CD14-positive monocyte (primary cell): ENCODE measurements at regions not wholly inside any gene's neighbourhood (a gene's known extent, or its start where the extent isn't known, plus 50 kb on each side); places are given as distances from the start of the nearest gene placed in this dataset.
A peak's percentile ranks its signal among the peaks of the same experiment; 100 is the strongest.

ENCODE experiments used
- DNase-seq, 3 donors: peaks; one replicate each; pipeline ENCODE4 v3.0.0-alpha.2; 2011 to 2022
- H2AFZ ChIP-seq: 2 replicates; pipeline ENCODE4 v1.6.0; 2012; ENCODE audit warnings: mild to moderate bottlenecking, low read depth, low read length, inconsistent platforms; ENCODE audit not compliant: insufficient read depth, poor library complexity, severe bottlenecking
- H3K27ac ChIP-seq, 2 donors: 1 replicate in 1 of 2; 2 replicates in 1 of 2; pipeline ENCODE4 v1.5.1; 2012 to 2013; ENCODE audit warnings: low read length in 2 of 2, control low read depth in 1 of 2, inconsistent platforms in 1 of 2, low read depth in 1 of 2, mild to moderate bottlenecking in 1 of 2
- H3K27me3 ChIP-seq, 2 donors: one replicate each; pipeline versions ENCODE4 v1.6.0 to v1.6.1; 2011 to 2013; ENCODE audit warnings: low read length in 2 of 2; ENCODE audit not compliant: control insufficient read depth in 2 of 2, insufficient read depth in 2 of 2
- H3K36me3 ChIP-seq, 2 donors: replicated peaks in 1 of 2; 1 replicate in 1 of 2; 2 replicates in 1 of 2; pipeline versions ENCODE4 v1.5.1 to v1.6.1; 2012 to 2013; ENCODE audit warnings: low read length in 2 of 2, control low read depth in 1 of 2, inconsistent platforms in 1 of 2, mild to moderate bottlenecking in 1 of 2; ENCODE audit not compliant: insufficient read depth in 2 of 2, control insufficient read depth in 1 of 2
- H3K4me1 ChIP-seq, 2 donors: 1 replicate in 1 of 2; 2 replicates in 1 of 2; pipeline versions ENCODE4 v1.5.1 to v1.6.1; 2012 to 2013; ENCODE audit warnings: low read length in 2 of 2, control low read depth in 1 of 2, inconsistent platforms in 1 of 2, mild to moderate bottlenecking in 1 of 2, moderate library complexity in 1 of 2; ENCODE audit not compliant: insufficient read depth in 2 of 2, control insufficient read depth in 1 of 2
- H3K4me2 ChIP-seq: replicated peaks from 2 replicates; pipeline ENCODE3; 2012; ENCODE audit warnings: low read length, moderate library complexity, mild to moderate bottlenecking; ENCODE audit not compliant: poor library complexity, severe bottlenecking; ENCODE audit errors: extremely low read depth
- H3K4me3 ChIP-seq, 3 experiments: fragments of 200-600 bp in 1 of 3; sonication (generic) in 1 of 3; replicated peaks in 1 of 3; 1 replicate in 2 of 3; 2 replicates in 1 of 3; pipeline ENCODE4 v1.5.1; 2011 to 2013; ENCODE audit warnings: low read length in 3 of 3, mild to moderate bottlenecking in 3 of 3, control low read depth in 2 of 3, low read depth in 2 of 3, inconsistent platforms in 1 of 3, moderate library complexity in 1 of 3
- H3K79me2 ChIP-seq: 2 replicates; pipeline ENCODE4 v1.6.0; 2012; ENCODE audit warnings: mild to moderate bottlenecking, control low read depth, inconsistent platforms, low read length, moderate library complexity; ENCODE audit not compliant: insufficient read depth
- H3K9ac ChIP-seq: 2 replicates; pipeline ENCODE4 v1.6.0; 2017; ENCODE audit warnings: low read length, mild to moderate bottlenecking; ENCODE audit not compliant: insufficient read depth, poor library complexity, severe bottlenecking
- H3K9me3 ChIP-seq, 2 donors: replicated peaks in 1 of 2; 1 replicate in 1 of 2; 2 replicates in 1 of 2; pipeline versions ENCODE4 v1.5.1 to v1.6.1; 2012 to 2013; ENCODE audit warnings: low read length in 2 of 2, control low read depth in 1 of 2; ENCODE audit not compliant: control insufficient read depth in 1 of 2, insufficient read depth in 1 of 2
- H4K20me1 ChIP-seq: 2 replicates; pipeline ENCODE4 v1.6.0; 2012; ENCODE audit warnings: mild to moderate bottlenecking, low read length, control low read depth, moderate library complexity; ENCODE audit not compliant: insufficient read depth
- H3K27ac Mint-ChIP-seq, 7 donors: one replicate each; pipeline ENCODE4 v1.8.0; 2020; ENCODE audit warnings: mild to moderate bottlenecking in 7 of 7, mixed read lengths in 7 of 7, moderate library complexity in 6 of 7, inconsistent platforms in 2 of 7
- H3K27me3 Mint-ChIP-seq, 3 donors: one replicate each; pipeline ENCODE4 v1.8.0; 2021 to 2022; ENCODE audit warnings: low read depth in 3 of 3, mild to moderate bottlenecking in 3 of 3, mixed read lengths in 3 of 3, moderate library complexity in 3 of 3, inconsistent platforms in 1 of 3
- H3K36me3 Mint-ChIP-seq, 2 donors: one replicate each; pipeline ENCODE4 v1.8.0; 2020; ENCODE audit warnings: mixed read lengths in 2 of 2, inconsistent platforms in 1 of 2, mild to moderate bottlenecking in 1 of 2
- H3K4me1 Mint-ChIP-seq: one replicate; pipeline ENCODE4 v1.8.0; 2020; ENCODE audit warnings: mild to moderate bottlenecking, mixed read lengths
- H3K4me3 Mint-ChIP-seq, 2 donors: one replicate each; pipeline ENCODE4 v1.8.0; 2020; ENCODE audit warnings: mild to moderate bottlenecking in 2 of 2, mixed read lengths in 2 of 2, moderate library complexity in 1 of 2
- H3K9me3 Mint-ChIP-seq, 7 donors: one replicate each; pipeline ENCODE4 v1.8.0; 2020 to 2022; ENCODE audit warnings: mixed read lengths in 7 of 7, mild to moderate bottlenecking in 6 of 7, moderate library complexity in 6 of 7, inconsistent platforms in 2 of 7
- CTCF ChIP-seq: fragments of 200-600 bp; IDR thresholded peaks from one replicate; pipeline ENCODE4 v1.8.0; 2022; ENCODE audit warnings: antibody characterized with exemption, mild to moderate bottlenecking
- WGBS: methylation state at CpG from one replicate; pipeline ENCODE4 v1.1.5; 2013; ENCODE audit warnings: missing lambda C conversion rate; ENCODE audit not compliant: insufficient coverage; 5-methylcytosine and 5-hydroxymethylcytosine counted together
- intact Hi-C, 2 donors: fragments of 100-400 bp; cut with micrococcal nuclease; formaldehyde crosslinking; loops; one replicate each; pipeline versions ENCODE4 v1.15.0 to v1.15.1; 2023

- Mint-ChIP-seq H3K9me3 (peaks cover 0 to 2% (median 0%) of the 10 kb centered on the region in 7 donors), H3K36me3 (no peaks in the 10 kb centered on the region), H3K27me3 (peaks cover 1 to 5% (median 3%) of the 10 kb centered on the region in 3 donors), H3K4me1 (peaks cover 7% of the 10 kb centered on the region), H3K4me3 (no peak overlapping the region), H3K27ac (no peak overlapping the region)
- H3K79me2 ChIP-seq, result no peaks in the 10 kb centered on the region
- H3K4me3 ChIP-seq, result no peak overlapping the region
- intact Hi-C loops, result no loop called here
- peaks cover 0 to 2% of the 10 kb centered on the region in 2 donors for H3K4me1 ChIP-seq
- H3K4me2 ChIP-seq, result no peak overlapping the region
- no peak overlapping the region for H2AFZ ChIP-seq
- WGBS, result 98% methylated on average over 7 of the region's 8 CpGs
- no peak overlapping the region for H3K9ac ChIP-seq
- H3K27ac ChIP-seq, result no peak overlapping the region
- H4K20me1 ChIP-seq, result no peaks in the 10 kb centered on the region
- DNase-seq, result no peak
- no peaks in the 10 kb centered on the region for H3K36me3 ChIP-seq
- no peak for TF ChIP-seq CTCF
- H3K9me3 ChIP-seq, result no peaks in the 10 kb centered on the region
- no peaks in the 10 kb centered on the region for H3K27me3 ChIP-seq
These were observed 67.3 kb upstream of the E2F3 start for GRCh38 chr6:20334334-20334733.

GRCh38 chr6:20334962-20335361, 66.7 kb upstream of the E2F3 start:
- H4K20me1 ChIP-seq, result no peaks in the 10 kb centered on the region
- no peak overlapping the region for H3K27ac Mint-ChIP-seq
- no peak overlapping the region for H3K4me2 ChIP-seq
- WGBS, result 100% methylated on average over 1 of the region's 1 CpG
- H3K36me3 Mint-ChIP-seq, result no peaks in the 10 kb centered on the region
- H3K4me3 Mint-ChIP-seq, result no peak overlapping the region
- H3K36me3 ChIP-seq, result no peaks in the 10 kb centered on the region
- H3K9ac ChIP-seq, result no peak overlapping the region
- no peak for TF ChIP-seq CTCF
- H3K4me1 Mint-ChIP-seq, result peaks cover 7% of the 10 kb centered on the region
- no peaks in the 10 kb centered on the region for H3K27me3 ChIP-seq
- no peak overlapping the region for H3K4me3 ChIP-seq
- no peaks in the 10 kb centered on the region for H3K9me3 ChIP-seq
- H3K27me3 Mint-ChIP-seq, result peaks cover 1 to 5% (median 3%) of the 10 kb centered on the region in 3 donors
- peaks cover 0 to 2% of the 10 kb centered on the region in 2 donors for H3K4me1 ChIP-seq
- DNase-seq, result no peak
- peaks cover 0 to 4% (median 0%) of the 10 kb centered on the region in 7 donors for H3K9me3 Mint-ChIP-seq
- intact Hi-C loops, result no loop called here
- no peak overlapping the region for H3K27ac ChIP-seq
- peak overlapping the region; percentile 1 for H2AFZ ChIP-seq
- no peaks in the 10 kb centered on the region for H3K79me2 ChIP-seq
